GM06990 (cell line): ENCODE measurements at regions not wholly inside any gene's neighbourhood (a gene's known extent, or its start where the extent isn't known, plus 50 kb on each side); places are given as distances from the start of the nearest gene placed in this dataset.

Experiments
- DNase-seq: peaks from one replicate; pipeline ENCODE4 v3.0.0-alpha.2; 2011; ENCODE audit not compliant: insufficient read length; ENCODE audit errors: extremely low read depth
- H3K27me3 ChIP-seq: replicated peaks from 2 replicates; pipeline ENCODE4 v1.6.0; 2011; ENCODE audit warnings: low read length; ENCODE audit not compliant: control insufficient read depth, insufficient read depth
- H3K36me3 ChIP-seq: 2 replicates; pipeline ENCODE4 v1.5.1; 2011; ENCODE audit warnings: low read length; ENCODE audit not compliant: control insufficient read depth, insufficient read depth
- H3K4me3 ChIP-seq: replicated peaks from 2 replicates; pipeline ENCODE4 v1.5.1; 2011; ENCODE audit warnings: low read depth, mild to moderate bottlenecking, control low read depth, low read length
- CTCF ChIP-seq: IDR thresholded peaks from 2 replicates; pipeline ENCODE4 v1.5.1; 2011; ENCODE audit warnings: low read length, control low read depth, mild to moderate bottlenecking, inconsistent platforms; ENCODE audit not compliant: insufficient read depth, poor library complexity, severe bottlenecking

DNA sequence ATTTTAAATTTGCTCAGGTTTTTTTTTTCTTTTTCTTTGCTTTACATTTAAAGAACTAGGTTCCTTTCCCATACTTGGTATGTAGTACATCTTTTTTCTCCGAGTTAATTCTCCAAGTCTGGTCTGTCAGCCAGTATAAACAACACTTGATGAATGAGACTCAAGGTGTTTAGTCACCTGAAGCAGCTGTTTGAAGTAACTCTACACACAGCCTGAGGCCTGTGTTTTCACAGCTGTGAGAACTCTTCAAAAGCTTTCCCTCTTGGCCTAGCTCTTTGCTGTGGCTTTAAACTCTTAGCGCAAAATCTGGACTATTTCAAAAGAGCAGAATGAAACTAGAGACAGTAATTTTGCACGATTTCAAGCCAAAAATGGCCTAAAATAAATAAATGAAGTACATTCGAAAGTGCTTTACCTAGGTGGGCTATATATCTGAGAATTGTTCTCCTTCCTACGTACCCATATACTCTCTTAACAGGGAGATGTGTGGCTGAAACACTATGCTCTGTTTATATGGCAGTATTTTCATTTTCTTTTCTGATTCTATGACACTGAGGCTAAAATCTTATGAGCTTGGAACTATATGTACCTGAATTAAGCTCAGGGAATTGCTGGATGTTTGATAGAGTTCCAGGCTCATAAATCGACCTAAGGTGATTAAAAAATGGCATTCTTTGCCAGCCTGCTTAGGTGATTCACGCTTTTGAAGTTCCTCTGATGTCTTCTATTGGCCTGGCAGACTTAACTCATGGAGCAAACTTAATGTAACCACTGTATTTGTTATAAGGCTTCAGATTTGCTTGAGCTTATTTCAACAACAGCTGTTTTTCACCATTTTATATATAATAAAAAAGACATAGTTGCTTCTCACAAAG lies 1044.1 kb upstream of the ZEB2 start:
- no peak for TF ChIP-seq CTCF
- no peak for DNase-seq
- H3K4me3 ChIP-seq, result no peak overlapping the region
- no peaks in the 10 kb centered on the region for H3K36me3 ChIP-seq
- no peaks in the 10 kb centered on the region for H3K27me3 ChIP-seq

GRCh38 chr2:145561152-145561551 lies 1041.2 kb upstream of the ZEB2 start:
- Histone ChIP-seq H3K27me3 (no peaks in the 10 kb centered on the region), H3K36me3 (no peaks in the 10 kb centered on the region), H3K4me3 (no peak overlapping the region)
- TF ChIP-seq CTCF, result no peak
- DNase-seq, result no peak

DNA sequence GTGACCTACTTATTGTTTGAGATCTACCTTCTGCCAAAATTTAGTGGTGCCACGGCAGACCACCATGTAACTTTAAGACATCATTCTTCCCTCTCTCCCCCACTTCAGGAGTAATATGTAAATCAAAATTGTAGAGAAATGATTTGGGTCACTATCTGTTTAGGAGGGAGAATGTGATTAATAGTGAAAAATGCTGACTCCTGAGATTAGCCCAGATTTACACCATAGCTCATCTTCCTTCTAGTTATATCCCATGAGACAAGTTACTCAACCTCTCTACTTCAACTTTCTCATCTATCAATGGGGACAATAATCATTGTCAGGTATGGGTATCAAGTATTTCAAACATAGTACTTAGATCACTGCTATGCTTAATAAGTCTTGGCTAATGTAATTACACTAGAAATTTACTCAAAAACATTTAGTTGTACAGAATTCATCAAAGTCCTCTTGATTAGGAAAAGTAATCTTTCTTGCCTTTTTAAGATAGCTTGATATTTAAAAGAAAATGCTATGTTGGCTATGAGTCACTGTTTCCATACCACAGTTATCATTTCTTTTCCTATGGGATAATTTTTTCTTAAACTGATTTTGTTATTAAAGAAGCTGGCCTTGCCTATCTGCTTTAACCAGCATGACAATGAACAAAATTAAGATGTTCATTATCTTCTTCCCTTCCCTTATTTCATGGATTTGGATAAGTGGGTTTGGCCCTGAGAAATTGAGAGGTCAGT lies 1038.9 kb upstream of the ZEB2 start:
- TF ChIP-seq CTCF, result no peak
- no peak for DNase-seq

GRCh38 chr2:145555360-145555759 lies 1035.4 kb upstream of the ZEB2 start:
- Histone ChIP-seq H3K36me3 (no peaks in the 10 kb centered on the region), H3K4me3 (no peak overlapping the region), H3K27me3 (no peaks in the 10 kb centered on the region)
- no peak for DNase-seq
- no peak for TF ChIP-seq CTCF

More for the DNA sequence above, 1038.9 kb upstream of the ZEB2 start:
- Histone ChIP-seq H3K4me3 (no peak overlapping the region), H3K36me3 (no peaks in the 10 kb centered on the region), H3K27me3 (no peaks in the 10 kb centered on the region)

- no peaks in the 10 kb centered on the region for H3K27me3 ChIP-seq
- no peak overlapping the region for H3K4me3 ChIP-seq
- no peak for DNase-seq
- TF ChIP-seq CTCF, result no peak
- H3K36me3 ChIP-seq, result no peaks in the 10 kb centered on the region
Measured at GRCh38 chr2:145551686-145552085, 1031.8 kb upstream of the ZEB2 start.
